ENCODE measurements at regions not wholly inside any gene's neighbourhood (a gene's known extent, or its start where the extent isn't known, plus 50 kb on each side); places are given as distances from the start of the nearest gene placed in this dataset.

DNA sequence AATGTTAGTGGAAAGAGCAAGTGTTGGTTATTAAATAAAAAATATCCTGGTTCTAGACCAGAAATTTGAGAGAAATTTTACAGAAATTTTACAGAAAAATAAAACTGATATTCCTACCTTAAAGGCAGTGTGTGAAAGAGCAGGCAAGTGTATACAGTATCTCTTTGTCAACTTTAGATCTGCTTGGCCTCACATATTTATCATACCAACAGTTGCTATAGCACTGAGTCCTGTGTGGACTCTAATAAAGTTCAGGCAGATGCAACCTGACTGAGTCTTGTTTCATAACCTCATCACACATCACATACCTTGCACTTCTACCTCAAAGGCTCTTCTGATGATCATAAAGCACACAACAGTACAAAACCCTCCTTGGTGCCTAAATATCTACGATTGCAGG is 552.4 kb upstream of the PCDH15 start:
- TF ChIP-seq, protein P1, sequence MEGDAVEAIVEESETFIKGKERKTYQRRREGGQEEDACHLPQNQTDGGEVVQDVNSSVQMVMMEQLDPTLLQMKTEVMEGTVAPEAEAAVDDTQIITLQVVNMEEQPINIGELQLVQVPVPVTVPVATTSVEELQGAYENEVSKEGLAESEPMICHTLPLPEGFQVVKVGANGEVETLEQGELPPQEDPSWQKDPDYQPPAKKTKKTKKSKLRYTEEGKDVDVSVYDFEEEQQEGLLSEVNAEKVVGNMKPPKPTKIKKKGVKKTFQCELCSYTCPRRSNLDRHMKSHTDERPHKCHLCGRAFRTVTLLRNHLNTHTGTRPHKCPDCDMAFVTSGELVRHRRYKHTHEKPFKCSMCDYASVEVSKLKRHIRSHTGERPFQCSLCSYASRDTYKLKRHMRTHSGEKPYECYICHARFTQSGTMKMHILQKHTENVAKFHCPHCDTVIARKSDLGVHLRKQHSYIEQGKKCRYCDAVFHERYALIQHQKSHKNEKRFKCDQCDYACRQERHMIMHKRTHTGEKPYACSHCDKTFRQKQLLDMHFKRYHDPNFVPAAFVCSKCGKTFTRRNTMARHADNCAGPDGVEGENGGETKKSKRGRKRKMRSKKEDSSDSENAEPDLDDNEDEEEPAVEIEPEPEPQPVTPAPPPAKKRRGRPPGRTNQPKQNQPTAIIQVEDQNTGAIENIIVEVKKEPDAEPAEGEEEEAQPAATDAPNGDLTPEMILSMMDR (conservative IDR thresholded peaks at IDR 0.05) = no peak
- TF ChIP-seq ZFX (IDR thresholded peaks at IDR 0.05) = no peak

Measured in C4-2B (cell line).